ENCODE measurements at regions not wholly inside any gene's neighbourhood (a gene's known extent, or its start where the extent isn't known, plus 50 kb on each side); places are given as distances from the start of the nearest gene placed in this dataset.
"Not testable (repeated sequence)": the region's sequence is repeated elsewhere in the genome, so short reads cannot be mapped to it uniquely, and the experiment has no call there.

DNA sequence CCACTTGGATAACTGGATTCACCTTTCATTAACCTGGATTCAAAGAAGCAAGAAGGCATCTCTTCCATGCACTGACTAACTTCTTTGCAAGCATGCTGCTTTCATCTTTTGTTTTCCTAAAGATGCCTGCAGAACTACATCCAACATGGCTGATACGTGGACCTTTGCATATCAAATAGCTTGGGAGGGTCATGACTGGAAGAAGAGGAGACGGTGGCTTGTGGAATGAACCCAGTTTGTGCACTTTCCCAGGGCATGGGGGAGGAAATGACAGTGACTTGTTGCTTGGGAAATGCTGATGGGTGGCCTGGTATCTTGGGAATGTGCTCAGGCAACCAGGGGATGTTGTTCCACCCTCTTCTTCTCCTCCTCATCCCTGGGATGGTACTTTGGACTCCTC, 133.4 kb downstream of the TRIM43 start:
- TF ChIP-seq, protein P1, sequence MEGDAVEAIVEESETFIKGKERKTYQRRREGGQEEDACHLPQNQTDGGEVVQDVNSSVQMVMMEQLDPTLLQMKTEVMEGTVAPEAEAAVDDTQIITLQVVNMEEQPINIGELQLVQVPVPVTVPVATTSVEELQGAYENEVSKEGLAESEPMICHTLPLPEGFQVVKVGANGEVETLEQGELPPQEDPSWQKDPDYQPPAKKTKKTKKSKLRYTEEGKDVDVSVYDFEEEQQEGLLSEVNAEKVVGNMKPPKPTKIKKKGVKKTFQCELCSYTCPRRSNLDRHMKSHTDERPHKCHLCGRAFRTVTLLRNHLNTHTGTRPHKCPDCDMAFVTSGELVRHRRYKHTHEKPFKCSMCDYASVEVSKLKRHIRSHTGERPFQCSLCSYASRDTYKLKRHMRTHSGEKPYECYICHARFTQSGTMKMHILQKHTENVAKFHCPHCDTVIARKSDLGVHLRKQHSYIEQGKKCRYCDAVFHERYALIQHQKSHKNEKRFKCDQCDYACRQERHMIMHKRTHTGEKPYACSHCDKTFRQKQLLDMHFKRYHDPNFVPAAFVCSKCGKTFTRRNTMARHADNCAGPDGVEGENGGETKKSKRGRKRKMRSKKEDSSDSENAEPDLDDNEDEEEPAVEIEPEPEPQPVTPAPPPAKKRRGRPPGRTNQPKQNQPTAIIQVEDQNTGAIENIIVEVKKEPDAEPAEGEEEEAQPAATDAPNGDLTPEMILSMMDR (conservative IDR thresholded peaks at IDR 0.05 in 1 of 2, IDR thresholded peaks at IDR 0.05 in 1 of 2; ENCODE audit: low read depth in 1 of 2, low read length in 2 of 2), result not testable (repeated sequence)
- not testable (repeated sequence) for TF ChIP-seq EZH2 (IDR thresholded peaks at IDR 0.05; ENCODE audit: low read length, missing control alignments)
